Activated CD4-positive, alpha-beta T cell treated with anti-CD3 and anti-CD28 coated beads for 4 hours (primary cell): ENCODE measurements at regions not wholly inside any gene's neighbourhood (a gene's known extent, or its start where the extent isn't known, plus 50 kb on each side); places are given as distances from the start of the nearest gene placed in this dataset.
"Not testable (repeated sequence)": the region's sequence is repeated elsewhere in the genome, so short reads cannot be mapped to it uniquely, and the experiment has no call there.

Source experiments
- DNase-seq, 2 donors: peaks; one replicate each; pipeline ENCODE4 v3.0.0-alpha.2; 2020

GRCh38 chr2:238704471-238705225 is 143.2 kb upstream of the TWIST2 start:
- DNase-seq = no peak

DNA sequence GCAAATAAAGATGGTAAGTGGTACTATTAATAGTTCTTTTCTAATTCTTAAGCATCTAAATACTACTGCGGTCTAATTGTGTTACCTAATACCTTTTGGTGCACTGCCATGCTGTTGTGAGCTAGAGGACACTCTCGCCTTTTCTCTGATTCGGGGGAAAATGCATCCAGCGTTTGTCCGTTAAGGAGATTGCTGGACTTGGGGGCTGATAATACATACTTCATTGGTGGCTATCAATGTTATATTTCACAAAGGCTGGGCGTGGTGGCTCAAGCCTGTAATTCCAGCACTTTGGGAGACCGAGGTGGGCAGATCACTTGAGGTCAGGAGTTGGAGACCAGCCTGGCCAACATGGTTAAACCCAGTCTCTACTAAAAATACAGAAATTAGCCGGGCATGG is 141.7 kb upstream of the TWIST2 start:
- DNase-seq = no peak

DNA sequence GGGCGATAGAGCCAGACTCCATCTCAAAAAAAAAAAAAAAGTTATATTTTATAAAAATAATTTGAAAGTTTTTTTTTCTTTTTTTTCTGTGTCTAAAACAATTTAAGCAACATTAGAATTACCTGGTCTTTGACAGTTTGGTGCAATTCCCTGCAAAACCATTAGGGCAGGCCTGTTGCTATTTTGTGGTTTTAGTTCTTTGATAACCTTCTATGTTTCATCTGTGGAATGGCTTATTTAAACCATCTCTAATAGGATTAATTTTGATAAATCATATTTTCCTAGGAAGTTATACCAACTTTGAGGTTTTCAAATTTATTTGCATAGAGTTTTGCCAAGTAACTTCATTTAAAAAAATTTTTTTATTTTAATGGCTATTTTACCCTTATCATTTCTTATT is 141.2 kb upstream of the TWIST2 start:
- no peak for DNase-seq

GRCh38 chr2:238709325-238710025 is 138.4 kb upstream of the TWIST2 start:
- no peak for DNase-seq

- no peak for DNase-seq
These were observed 137.7 kb upstream of the TWIST2 start for GRCh38 chr2:238710032-238710735.

- DNase-seq = no peak
These were observed 137.1 kb upstream of the TWIST2 start for GRCh38 chr2:238710787-238711186.

GRCh38 chr2:238711346-238711745 is 136.5 kb upstream of the TWIST2 start:
- no peak for DNase-seq

GRCh38 chr2:238712011-238712410 is 135.9 kb upstream of the TWIST2 start:
- DNase-seq = no peak

DNA sequence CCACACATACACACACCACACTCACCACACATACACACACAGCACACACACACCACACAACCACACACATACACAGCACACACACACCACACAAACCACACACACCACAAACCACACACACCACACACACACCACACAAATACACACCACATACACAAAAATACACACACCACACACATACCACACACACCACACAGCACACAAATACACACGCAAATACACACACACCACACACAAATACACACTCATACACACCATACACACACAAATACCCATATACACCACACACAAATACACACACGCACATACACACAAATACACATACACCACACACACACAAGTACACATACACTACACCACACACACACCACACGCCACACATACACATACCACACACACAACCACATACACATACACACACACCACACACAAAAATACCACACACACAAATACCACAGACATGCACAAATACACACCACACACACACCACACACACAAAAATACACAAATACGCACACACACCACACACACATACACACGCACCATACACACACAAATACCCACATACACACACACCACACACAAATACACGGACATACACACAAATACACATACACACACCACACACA is 134.6 kb upstream of the TWIST2 start:
- no peak for DNase-seq

DNA sequence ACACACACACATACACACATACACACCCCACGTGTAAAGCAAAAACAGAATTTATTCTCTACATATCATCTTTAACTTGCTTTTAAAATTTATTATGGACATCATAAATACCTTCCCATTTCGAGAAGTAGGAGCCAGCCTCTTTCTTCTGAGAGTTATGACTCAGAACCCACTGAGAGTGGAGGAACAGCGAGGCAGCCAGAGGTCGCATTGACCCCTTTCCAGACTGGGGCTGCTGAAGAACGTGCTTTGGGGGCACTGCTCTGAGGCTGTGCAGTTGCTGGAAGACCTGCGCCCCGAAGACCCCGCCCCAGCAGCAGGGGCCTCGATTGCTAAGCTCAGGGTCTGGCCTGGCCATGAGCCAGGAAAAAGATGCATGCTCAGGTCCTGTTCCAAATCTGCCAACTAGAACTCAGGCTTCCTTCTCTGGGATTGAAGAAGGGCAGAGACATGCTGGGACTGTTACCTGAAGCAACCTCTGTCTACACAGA is 133.8 kb upstream of the TWIST2 start:
- no peak for DNase-seq

DNA sequence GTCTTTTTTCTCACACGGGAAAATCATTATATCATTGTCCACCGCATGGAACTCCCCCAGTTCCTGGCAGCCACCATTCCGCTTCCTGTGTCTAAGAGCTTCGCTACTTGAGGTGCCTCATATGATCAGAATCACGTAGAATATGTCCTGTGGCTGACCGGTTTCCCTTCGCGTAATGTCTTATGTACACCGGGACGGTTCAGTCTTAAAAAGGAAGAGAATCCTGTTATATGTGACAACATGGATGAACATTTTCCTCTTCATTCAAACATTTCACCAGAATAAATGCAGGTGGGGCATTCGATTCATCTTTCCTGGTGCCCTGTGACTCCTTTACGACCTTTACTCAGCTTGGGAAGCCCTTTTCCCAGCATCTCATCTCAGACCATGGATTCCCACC is 131.7 kb upstream of the TWIST2 start:
- no peak for DNase-seq

DNA sequence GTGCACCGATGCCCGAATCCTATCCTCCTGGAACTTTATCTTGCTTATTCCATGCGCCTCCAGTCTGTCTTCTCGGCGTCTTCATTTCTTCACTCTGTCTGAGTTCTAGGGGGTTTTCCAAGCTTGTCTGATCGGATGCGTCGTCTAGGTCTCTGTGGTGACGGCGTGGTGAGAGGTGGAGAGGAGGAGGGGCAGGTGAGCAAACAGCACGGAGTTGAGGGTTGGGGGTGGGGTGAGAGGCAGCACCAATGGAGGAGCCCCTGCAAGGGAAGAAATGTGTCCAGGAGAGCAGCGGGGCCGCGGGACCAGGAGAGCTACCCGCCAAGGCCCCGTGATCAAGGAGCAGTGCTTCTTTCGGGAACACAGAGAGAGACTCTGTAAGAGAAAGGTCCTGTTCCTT is 131.3 kb upstream of the TWIST2 start:
- DNase-seq = no peak

- no peak for DNase-seq
These were observed 130.8 kb upstream of the TWIST2 start for GRCh38 chr2:238717084-238717483.

- DNase-seq = no peak
These were observed 128.2 kb upstream of the TWIST2 start for GRCh38 chr2:238719641-238720040.

DNA sequence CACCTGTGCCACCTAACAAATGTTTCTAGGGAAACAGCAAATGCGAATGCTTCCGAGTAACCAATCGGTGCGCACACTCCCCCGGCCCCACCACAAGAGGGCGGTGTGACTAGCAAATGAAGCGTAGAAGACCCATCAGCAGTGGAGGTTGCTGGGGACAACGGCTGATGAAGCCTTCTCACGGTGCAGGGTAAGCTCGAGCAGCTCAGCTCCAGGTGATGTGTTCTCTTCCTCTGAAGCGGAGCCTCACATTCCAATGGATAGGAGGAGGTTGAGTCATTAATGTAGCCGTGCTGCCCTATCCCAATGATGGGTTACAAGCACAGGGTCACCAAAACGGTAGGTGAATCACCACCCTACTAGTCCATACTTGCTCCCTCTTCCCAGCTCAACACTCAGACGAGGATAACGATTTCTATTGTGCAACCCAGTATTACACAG is 127.6 kb upstream of the TWIST2 start:
- peak in 1 of 2 donors; percentile 18 for DNase-seq

DNA sequence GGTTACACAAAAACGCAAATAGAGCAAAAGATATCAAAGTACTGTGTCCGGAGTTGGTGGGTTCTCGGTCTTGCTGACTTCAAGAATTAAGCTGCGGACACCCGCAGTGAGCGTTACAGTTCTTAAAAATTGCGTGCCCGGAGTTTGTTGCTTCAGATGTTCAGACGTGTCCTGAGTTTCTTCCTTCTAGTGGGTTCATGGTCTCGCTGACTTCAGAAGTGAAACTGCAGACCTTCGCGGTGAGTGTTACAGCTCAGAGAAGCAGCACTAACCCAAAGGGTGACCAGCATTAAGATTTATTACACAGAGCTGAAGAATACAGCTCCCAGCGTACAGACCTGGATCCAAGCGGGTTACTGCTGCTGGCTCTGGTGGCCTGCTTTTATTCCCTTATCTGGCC is 125.7 kb upstream of the TWIST2 start:
- no peak for DNase-seq

DNA sequence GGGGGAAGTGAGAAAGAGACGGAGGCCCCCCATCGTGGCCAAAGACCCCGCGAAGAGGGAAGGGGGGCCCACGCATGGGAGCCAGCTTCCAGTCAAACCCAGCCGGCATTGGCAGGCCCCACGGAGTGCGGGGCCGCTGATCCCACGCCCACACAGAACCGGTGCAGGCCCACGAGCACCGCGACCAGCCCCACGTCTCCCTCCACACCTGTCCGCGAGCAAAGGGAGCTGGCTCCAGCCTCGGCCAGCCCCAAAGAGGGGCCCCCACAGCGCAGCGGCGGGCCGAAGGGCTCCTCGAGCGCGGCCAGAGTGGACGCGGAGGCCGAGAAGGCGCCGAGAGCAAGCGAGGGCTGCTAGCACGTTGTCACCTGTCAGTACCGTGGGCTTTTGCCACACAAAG is 125.0 kb upstream of the TWIST2 start:
- DNase-seq = no peak

GRCh38 chr2:238723740-238724320 is 124.1 kb upstream of the TWIST2 start:
- not testable (repeated sequence) for DNase-seq

DNA sequence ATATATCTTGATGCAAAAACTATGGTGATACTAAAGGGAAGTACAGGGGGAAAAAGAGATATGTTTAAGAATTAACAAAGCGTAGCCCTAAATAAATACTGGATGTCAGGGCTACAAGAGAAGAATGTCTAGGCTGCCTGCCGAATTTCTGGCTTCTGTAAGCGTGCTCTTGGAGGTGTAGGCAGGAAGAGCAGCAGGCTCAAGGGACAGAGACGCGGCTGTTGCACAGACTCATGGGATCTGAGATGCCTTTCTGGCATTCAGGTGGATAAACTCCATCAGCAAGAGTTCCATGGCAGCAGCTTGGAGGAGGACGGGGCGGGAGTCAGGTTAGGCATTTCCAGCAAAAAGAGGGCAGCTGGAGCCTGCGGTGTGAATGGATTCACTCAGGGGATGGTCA is 123.2 kb upstream of the TWIST2 start:
- no peak for DNase-seq

DNA sequence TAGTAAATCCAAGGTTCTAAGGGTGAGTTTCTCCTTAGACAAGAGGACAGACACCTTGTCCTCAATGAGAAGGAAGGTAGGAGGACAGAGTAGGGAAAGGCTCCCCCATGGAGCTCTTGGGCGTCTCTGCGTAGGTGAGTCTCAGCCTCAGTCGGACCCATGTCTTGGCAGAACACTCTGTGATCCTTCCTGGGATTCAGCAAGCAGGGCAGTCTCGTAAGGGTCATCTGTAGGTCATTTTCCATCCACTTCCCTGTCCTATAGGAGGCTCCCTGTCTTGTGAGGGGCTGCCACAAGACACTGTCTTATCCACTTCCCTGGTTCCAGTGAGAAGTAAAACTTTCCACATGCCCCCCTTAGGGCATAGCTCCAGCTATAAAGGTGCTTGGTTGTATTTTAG is 122.6 kb upstream of the TWIST2 start:
- no peak for DNase-seq

DNA sequence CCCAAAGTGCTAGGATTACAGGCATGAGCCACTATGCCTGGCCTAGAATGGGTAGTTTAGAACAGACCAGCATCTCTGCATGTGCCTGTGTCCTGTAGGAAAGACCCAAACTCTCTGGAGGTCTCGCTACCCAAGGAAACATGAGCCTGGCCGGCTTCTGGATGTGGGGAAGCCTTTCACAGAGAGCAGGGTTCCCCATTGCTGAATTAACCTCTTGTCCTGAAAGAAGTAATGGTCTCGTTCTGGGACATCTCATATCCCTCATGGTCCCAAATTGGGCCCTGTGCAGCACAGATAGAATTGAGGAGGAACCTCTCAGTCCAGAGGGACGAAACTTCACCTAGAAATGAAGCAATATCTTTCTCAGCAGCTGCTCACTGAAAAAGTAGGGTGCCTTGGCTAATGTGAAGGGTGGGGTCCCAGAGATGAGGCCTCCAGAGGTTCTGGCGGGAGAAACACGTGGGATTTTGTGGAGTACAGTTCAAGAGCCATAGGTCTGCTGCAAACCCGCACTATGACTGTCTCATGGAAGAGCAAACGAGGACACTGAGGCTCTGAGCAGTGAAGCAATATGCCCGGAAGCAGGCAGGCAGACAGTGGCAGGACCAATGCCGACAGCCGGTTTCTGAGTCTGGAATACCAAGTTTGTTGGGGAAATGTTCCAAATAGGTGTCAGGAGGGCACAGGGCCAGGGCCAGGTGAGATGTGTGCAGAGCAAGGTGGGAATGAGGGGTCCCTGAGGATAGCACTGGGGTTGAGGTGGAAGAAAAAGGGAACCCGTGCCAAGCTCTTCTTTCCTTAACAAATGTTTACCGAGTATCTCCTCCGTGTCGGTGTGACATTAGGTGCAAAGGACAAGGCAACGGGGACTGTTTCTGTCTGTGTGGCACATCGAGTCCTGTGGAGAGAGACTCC is 121.0 kb upstream of the TWIST2 start:
- DNase-seq = no peak
